GM12864 (cell line): ENCODE measurements at regions not wholly inside any gene's neighbourhood (a gene's known extent, or its start where the extent isn't known, plus 50 kb on each side); places are given as distances from the start of the nearest gene placed in this dataset.

ENCODE experiments used
- DNase-seq: peaks from one replicate; pipeline ENCODE4 v3.0.0-alpha.2; 2011; ENCODE audit warnings: low read depth
- H3K4me3 ChIP-seq: 2 replicates; pipeline ENCODE4 v1.5.1; 2011; ENCODE audit warnings: mild to moderate bottlenecking, low read depth, low read length, control low read depth
- CTCF ChIP-seq: IDR thresholded peaks from 2 replicates; pipeline ENCODE4 v1.5.1; 2011; ENCODE audit warnings: low read depth, mild to moderate bottlenecking, moderate library complexity, low read length, control low read depth, inconsistent platforms; ENCODE audit errors: missing control alignments

- no peak for TF ChIP-seq CTCF
- H3K4me3 ChIP-seq, result no peak overlapping the region
- no peak for DNase-seq
Observed at GRCh38 chrX:145549496-145549895, 268.1 kb upstream of the SLITRK2 start.

- no peak for TF ChIP-seq CTCF
- no peak overlapping the region for H3K4me3 ChIP-seq
- DNase-seq, result no peak
Observed at GRCh38 chrX:145552643-145553042, 265.0 kb upstream of the SLITRK2 start.

- H3K4me3 ChIP-seq, result no peak overlapping the region
- DNase-seq, result no peak
- TF ChIP-seq CTCF, result no peak
Observed at GRCh38 chrX:145553702-145554101, 263.9 kb upstream of the SLITRK2 start.

GRCh38 chrX:145563159-145563558, 254.5 kb upstream of the SLITRK2 start:
- no peak overlapping the region for H3K4me3 ChIP-seq
- TF ChIP-seq CTCF, result no peak
- DNase-seq, result no peak

GRCh38 chrX:145609951-145610511, 207.6 kb upstream of the SLITRK2 start:
- no peak for TF ChIP-seq CTCF
- H3K4me3 ChIP-seq, result no peak overlapping the region
- no peak for DNase-seq

- DNase-seq, result no peak
- TF ChIP-seq CTCF, result no peak
- no peak overlapping the region for H3K4me3 ChIP-seq
Observed at GRCh38 chrX:145613894-145614293, 203.7 kb upstream of the SLITRK2 start.

GRCh38 chrX:145620666-145621065, 197.0 kb upstream of the SLITRK2 start:
- no peak for TF ChIP-seq CTCF
- no peak overlapping the region for H3K4me3 ChIP-seq
- no peak for DNase-seq
